Adrenal gland (tissue), 5 donors: ENCODE measurements at regions not wholly inside any gene's neighbourhood (a gene's known extent, or its start where the extent isn't known, plus 50 kb on each side); places are given as distances from the start of the nearest gene placed in this dataset.

Source experiments
- POLR2A ChIP-seq, 2 donors: fragments of 450-650 bp; IDR thresholded peaks; one replicate each; pipeline ENCODE4 v1.6.1; 2017; ENCODE audit warnings: antibody characterized with exemption in 2 of 2, mild to moderate bottlenecking in 2 of 2, moderate library complexity in 1 of 2
- TF ChIP-seq, protein P1 (sequence below), 6 experiments: fragments of 450-650 bp in 4 of 6; fragments of 200-600 bp in 2 of 6; sonication (generic) in 1 of 6; IDR thresholded peaks; 1 replicate in 5 of 6; 2 replicates in 1 of 6; pipeline versions ENCODE4 v1.5.1 to v1.8.0; 2016 to 2021; ENCODE audit warnings: antibody characterized with exemption in 6 of 6, mild to moderate bottlenecking in 2 of 6, moderate library complexity in 1 of 6
- donor health status: DM: no; HTN: no; CAD: no.

DNA sequence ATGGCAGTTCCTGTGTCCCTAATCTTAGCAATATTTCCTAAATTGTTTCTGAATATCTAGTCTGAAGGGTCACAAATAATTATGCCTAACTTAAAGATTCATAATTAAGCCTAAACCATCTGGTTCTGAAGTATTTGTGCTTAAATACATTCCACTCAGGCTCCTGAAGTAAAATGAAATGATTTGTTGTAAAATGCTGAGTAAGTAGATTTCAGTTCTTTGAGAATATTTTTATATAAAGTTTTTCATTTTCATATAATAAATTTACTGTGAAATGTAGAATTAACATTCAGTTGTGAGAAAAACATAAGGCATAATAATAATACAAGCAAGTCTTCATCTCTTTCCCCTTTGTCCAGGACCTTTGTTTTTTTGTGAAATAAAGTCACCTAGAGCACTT, 330.6 kb upstream of the IMPG1 start:
- TF ChIP-seq POLR2A (IDR thresholded peaks at IDR 0.05): no peak
- TF ChIP-seq, protein P1, sequence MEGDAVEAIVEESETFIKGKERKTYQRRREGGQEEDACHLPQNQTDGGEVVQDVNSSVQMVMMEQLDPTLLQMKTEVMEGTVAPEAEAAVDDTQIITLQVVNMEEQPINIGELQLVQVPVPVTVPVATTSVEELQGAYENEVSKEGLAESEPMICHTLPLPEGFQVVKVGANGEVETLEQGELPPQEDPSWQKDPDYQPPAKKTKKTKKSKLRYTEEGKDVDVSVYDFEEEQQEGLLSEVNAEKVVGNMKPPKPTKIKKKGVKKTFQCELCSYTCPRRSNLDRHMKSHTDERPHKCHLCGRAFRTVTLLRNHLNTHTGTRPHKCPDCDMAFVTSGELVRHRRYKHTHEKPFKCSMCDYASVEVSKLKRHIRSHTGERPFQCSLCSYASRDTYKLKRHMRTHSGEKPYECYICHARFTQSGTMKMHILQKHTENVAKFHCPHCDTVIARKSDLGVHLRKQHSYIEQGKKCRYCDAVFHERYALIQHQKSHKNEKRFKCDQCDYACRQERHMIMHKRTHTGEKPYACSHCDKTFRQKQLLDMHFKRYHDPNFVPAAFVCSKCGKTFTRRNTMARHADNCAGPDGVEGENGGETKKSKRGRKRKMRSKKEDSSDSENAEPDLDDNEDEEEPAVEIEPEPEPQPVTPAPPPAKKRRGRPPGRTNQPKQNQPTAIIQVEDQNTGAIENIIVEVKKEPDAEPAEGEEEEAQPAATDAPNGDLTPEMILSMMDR (IDR thresholded peaks at IDR 0.05): no peak
